ENCODE measurements at regions not wholly inside any gene's neighbourhood (a gene's known extent, or its start where the extent isn't known, plus 50 kb on each side); places are given as distances from the start of the nearest gene placed in this dataset.

- no peaks in the 10 kb centered on the region for H3K9me3 ChIP-seq (ENCODE audit: insufficient read depth, low read depth, low read length)
- H3K4me3 ChIP-seq (ENCODE audit: low read length, poor library complexity, severe bottlenecking), result no peak overlapping the region
- no peak overlapping the region for H2AFZ ChIP-seq (ENCODE audit: low read length)
- H3K9ac ChIP-seq (ENCODE audit: low read depth, low read length, poor library complexity, severe bottlenecking), result no peak overlapping the region
- H3K4me2 ChIP-seq (ENCODE audit: low read depth, low read length, poor library complexity, severe bottlenecking), result no peak overlapping the region
- H3F3A ChIP-seq (ENCODE audit: low read depth), result no peaks in the 10 kb centered on the region
- no peaks in the 10 kb centered on the region for H3K79me2 ChIP-seq (ENCODE audit: insufficient read depth, low read length)
- TF ChIP-seq CTCF (conservative IDR thresholded peaks at IDR 0.05; ENCODE audit: low read length), result no peak
- TF ChIP-seq EZH2phosphoT487 (IDR thresholded peaks at IDR 0.05; ENCODE audit: borderline replicate concordance), result no peak
- no peaks in the 10 kb centered on the region for H3K4me1 ChIP-seq (ENCODE audit: insufficient read depth, low read length, poor library complexity, severe bottlenecking)
- no peaks in the 10 kb centered on the region for H3K9me2 ChIP-seq (replicated peaks; ENCODE audit: low read depth, low read length)
- no peaks in the 10 kb centered on the region for H3K36me3 ChIP-seq (ENCODE audit: insufficient read depth, low read length)
- no peaks in the 10 kb centered on the region for H4K20me1 ChIP-seq (ENCODE audit: insufficient read depth, low read length, poor library complexity, severe bottlenecking)
- H3K27me3 ChIP-seq (ENCODE audit: insufficient read depth, low read length, poor library complexity, severe bottlenecking), result no peaks in the 10 kb centered on the region
Observed at GRCh38 chr7:85587785-85588184, 400.9 kb upstream of the SEMA3D start.

- no peaks in the 10 kb centered on the region for H3K9me2 ChIP-seq (replicated peaks; ENCODE audit: low read depth, low read length)
- H3F3A ChIP-seq (ENCODE audit: low read depth), result no peaks in the 10 kb centered on the region
- no peak overlapping the region for H3K9ac ChIP-seq (ENCODE audit: low read depth, low read length, poor library complexity, severe bottlenecking)
- H3K79me2 ChIP-seq (ENCODE audit: insufficient read depth, low read length), result no peaks in the 10 kb centered on the region
- no peak overlapping the region for H3K4me2 ChIP-seq (ENCODE audit: low read depth, low read length, poor library complexity, severe bottlenecking)
- H3K27me3 ChIP-seq (ENCODE audit: insufficient read depth, low read length, poor library complexity, severe bottlenecking), result no peaks in the 10 kb centered on the region
- no peak for TF ChIP-seq CTCF (conservative IDR thresholded peaks at IDR 0.05; ENCODE audit: low read length)
- TF ChIP-seq EZH2phosphoT487 (IDR thresholded peaks at IDR 0.05; ENCODE audit: borderline replicate concordance), result no peak
- no peaks in the 10 kb centered on the region for H3K9me3 ChIP-seq (ENCODE audit: insufficient read depth, low read depth, low read length)
- no peaks in the 10 kb centered on the region for H4K20me1 ChIP-seq (ENCODE audit: insufficient read depth, low read length, poor library complexity, severe bottlenecking)
- H3K36me3 ChIP-seq (ENCODE audit: insufficient read depth, low read length), result no peaks in the 10 kb centered on the region
- H3K4me1 ChIP-seq (ENCODE audit: insufficient read depth, low read length, poor library complexity, severe bottlenecking), result no peaks in the 10 kb centered on the region
- H2AFZ ChIP-seq (ENCODE audit: low read length), result no peak overlapping the region
- H3K4me3 ChIP-seq (ENCODE audit: low read length, poor library complexity, severe bottlenecking), result no peak overlapping the region
Observed at GRCh38 chr7:85586091-85586490, 399.2 kb upstream of the SEMA3D start.

DNA sequence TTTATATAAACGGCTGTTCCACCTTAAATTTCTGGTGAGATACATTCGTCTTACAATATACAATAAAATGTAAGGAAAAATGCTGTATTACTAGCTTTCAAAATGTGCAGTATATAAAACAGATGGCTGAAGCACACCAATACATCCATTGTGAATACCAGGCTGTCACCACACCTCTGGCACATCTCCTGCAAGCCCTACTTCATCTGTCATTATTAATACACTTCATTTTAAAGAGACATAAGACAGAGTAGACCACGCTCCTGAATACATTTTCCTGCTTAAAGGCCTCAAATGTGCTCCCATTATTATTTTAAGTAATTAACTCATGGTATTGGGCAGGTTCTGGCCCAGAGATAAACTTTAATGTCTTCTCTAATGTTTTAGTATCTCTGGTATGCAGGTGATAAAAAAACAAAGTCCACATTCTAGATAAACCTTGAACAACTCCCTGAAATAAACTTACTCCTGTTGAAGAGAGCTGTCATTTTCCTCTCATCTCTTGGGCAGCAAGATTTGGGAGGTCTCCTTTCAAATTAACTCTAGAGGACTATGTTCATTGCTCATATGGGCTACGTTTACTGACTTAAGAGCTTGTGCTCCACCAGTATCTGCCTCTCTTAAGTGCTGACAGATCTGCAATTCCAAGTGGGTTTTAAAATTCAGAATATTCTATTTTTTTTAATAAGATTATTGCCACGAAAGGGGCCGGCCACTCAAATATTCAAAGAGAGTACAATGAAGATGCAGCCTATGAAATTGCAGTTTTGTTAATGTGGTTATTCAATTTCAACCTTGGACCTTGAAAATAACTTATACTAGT, 396.5 kb upstream of the SEMA3D start:
- H3K79me2 ChIP-seq (ENCODE audit: insufficient read depth, low read length), result no peaks in the 10 kb centered on the region

More for the DNA sequence above, 396.5 kb upstream of the SEMA3D start:
- TF ChIP-seq EZH2phosphoT487 (IDR thresholded peaks at IDR 0.05; ENCODE audit: borderline replicate concordance) (no peak), CTCF (conservative IDR thresholded peaks at IDR 0.05; ENCODE audit: low read length) (no peak)
- no peaks in the 10 kb centered on the region for H4K20me1 ChIP-seq (ENCODE audit: insufficient read depth, low read length, poor library complexity, severe bottlenecking)
- no peak overlapping the region for H3K4me2 ChIP-seq (ENCODE audit: low read depth, low read length, poor library complexity, severe bottlenecking)
- H2AFZ ChIP-seq (ENCODE audit: low read length), result no peak overlapping the region; the same call in 1 of the 2 replicates
- no peaks in the 10 kb centered on the region for H3F3A ChIP-seq (ENCODE audit: low read depth)
- H3K9me2 ChIP-seq (replicated peaks; ENCODE audit: low read depth, low read length), result no peaks in the 10 kb centered on the region
- H3K36me3 ChIP-seq (ENCODE audit: insufficient read depth, low read length), result no peaks in the 10 kb centered on the region
- no peak overlapping the region for H3K4me3 ChIP-seq (ENCODE audit: low read length, poor library complexity, severe bottlenecking)
- H3K4me1 ChIP-seq (ENCODE audit: insufficient read depth, low read length, poor library complexity, severe bottlenecking), result no peaks in the 10 kb centered on the region
- no peaks in the 10 kb centered on the region for H3K9me3 ChIP-seq (ENCODE audit: insufficient read depth, low read depth, low read length)
- H3K27me3 ChIP-seq (ENCODE audit: insufficient read depth, low read length, poor library complexity, severe bottlenecking), result no peaks in the 10 kb centered on the region
- H3K9ac ChIP-seq (ENCODE audit: low read depth, low read length, poor library complexity, severe bottlenecking), result no peak overlapping the region

Measured in Loucy (cell line).